Suppressor macrophage (primary cell): ENCODE measurements at regions not wholly inside any gene's neighbourhood (a gene's known extent, or its start where the extent isn't known, plus 50 kb on each side); places are given as distances from the start of the nearest gene placed in this dataset.

ENCODE experiments used
- DNase-seq, 4 experiments: peaks; one replicate each; pipeline ENCODE4 v3.0.0-alpha.2; 2020 to 2022

DNA sequence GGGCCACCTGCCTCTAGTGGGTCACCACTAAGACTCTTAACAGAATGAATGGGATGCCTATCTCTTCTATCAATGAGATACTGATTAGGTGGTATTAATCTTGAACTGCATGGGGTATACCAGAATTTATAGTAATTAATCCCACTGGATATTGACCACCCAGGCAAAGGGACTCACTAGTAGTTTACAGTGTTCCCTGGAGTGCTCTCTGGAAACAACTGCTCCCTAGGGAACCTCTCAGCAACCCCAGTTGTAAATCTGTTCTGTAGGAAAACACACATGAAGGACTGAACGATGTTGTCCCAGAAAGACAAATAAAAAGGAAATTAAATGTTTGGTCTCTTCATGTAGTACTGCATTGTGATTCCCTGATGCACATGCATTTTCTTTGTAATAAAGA lies 430.5 kb downstream of the HLX start:
- no peak for DNase-seq

- no peak for DNase-seq
Measured at GRCh38 chr1:221310180-221310579, 430.9 kb downstream of the HLX start.

DNA sequence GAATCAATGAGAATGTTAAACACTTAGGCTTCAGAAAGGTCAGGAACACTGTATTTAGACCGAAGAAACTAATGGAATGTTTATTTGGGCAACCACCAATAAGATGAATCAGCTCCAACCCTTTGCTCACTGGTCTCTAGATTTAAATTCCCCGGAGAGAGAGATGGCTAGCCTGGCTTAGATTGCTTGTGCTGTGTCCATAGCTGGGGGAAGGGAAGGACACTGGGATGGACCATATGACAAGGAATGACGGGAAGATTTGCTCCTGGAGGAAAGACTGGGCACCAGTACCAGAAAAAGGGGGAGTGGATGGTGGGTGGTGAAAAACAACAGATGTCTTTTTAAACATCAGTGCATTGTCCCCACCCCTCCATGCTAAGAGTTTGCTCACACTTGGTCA lies 426.6 kb downstream of the DUSP10 start:
- no peak for DNase-seq

DNA sequence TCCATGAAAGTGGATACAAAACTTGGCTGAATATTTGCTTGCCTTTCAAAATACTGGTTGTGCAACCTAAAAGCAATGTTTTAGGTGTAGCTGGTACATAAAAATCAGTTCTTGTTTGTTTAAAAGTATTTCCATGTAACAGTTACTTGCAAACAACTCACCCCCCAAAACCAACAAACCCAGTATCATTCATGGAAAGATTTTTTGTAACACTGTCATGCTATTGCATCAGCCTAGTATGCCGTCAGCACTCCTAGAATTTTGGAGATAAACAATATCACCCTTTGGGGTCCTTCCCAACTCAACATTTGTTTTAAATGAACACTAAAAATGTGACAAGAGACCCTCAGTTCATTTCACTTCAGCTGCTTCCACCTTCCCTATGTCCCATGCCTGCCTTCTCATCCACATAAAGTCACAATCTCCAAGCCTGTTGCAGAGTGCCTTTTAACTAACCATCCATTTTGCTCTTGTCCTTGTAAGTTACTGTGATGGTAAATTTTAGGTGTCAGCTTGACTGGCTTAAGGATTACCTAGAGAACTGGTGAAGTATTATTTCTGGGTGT lies 425.3 kb downstream of the DUSP10 start:
- no peak for DNase-seq

- no peak for DNase-seq
Measured at GRCh38 chr1:221317537-221317936, 424.4 kb downstream of the DUSP10 start.

GRCh38 chr1:221327954-221328353 lies 413.9 kb downstream of the DUSP10 start:
- no peak for DNase-seq

DNA sequence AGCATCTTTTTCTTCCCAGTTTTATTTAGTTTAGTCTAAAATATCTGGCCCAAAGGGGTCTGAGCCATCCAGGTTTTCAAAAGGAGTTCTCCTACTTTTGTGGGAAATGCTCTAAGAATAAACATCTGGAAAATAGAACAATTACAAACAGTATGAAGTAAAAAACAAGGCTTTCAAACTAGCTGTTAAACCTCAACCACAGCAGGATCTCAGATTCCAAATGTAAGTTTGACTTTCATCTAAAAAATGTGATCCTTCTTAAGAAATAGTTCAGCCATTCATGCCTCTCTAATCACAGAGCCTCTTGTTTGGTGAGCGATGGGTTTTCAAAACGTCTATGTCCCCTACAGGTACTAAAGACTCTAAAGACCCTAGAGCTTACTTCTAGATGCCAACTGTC lies 413.5 kb downstream of the DUSP10 start:
- DNase-seq: no peak

GRCh38 chr1:221331273-221332183 lies 410.4 kb downstream of the DUSP10 start:
- DNase-seq: no peak

- DNase-seq: peak; percentile 20 to 62 (median 36)
Measured at GRCh38 chr1:221334062-221334461, 407.8 kb downstream of the DUSP10 start.

DNA sequence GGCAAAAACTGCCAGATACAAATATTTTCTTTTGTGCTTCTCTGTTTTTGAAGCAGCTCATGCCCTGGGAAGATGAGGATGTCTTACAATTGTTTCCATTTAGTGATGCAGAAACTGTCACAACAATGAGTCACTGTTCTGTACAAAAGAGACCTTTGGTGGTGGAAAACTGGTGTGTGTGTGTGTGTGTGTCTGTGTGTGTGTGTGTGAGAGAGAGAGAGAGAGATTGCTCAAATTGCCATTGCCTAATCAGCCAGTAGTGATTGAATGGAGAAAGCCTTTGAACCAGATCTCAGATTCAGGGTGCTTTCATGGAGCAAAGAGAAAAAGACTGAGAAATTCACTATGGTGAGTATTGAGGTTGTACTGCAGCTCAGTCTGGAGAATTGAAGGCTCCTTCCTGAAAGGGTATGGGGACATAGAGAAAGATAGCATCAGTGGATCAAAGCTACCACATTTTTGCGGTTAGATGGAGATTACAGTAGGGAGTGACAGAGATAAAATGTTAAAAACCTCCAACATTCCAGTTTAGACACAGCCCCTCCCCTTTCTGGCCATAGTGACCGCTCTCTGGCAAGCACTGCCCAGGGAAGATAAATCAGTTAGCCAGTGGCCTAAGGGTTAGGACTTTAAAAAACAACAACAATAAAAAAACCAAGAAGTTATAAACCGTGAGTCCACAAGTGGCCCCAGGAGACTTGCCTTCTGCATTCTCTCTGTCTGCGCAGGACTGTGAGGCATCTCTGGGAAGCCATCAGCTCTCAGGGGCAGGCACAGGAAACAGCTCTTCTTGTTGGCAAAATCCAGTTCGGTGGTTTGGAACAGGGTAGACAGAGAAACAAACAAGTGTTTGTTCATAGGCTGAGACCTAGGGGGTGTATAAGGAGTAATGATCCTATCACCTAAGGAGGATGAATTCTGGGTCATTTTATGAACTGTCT lies 406.5 kb downstream of the DUSP10 start:
- DNase-seq: peak; percentile 6 to 40 (median 13)

DNA sequence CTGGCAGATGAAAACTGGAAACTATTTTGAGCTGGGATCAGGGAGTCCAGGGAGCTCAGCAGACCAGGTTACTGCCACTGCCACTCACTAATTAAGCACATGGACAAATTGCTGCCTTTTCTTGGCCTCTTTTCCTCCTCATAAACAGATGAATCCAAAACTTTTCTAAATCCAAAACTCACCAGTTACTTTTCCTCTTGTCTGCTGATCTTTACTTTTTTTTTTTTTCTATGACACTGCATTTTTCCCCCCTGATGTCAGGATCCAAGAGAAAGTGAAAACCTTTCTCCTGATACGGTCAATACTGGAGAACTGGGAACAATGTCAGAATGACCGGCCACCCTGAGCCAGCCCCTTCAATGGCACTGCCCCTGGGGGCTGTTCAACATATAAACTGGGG lies 405.8 kb downstream of the DUSP10 start:
- no peak for DNase-seq

DNA sequence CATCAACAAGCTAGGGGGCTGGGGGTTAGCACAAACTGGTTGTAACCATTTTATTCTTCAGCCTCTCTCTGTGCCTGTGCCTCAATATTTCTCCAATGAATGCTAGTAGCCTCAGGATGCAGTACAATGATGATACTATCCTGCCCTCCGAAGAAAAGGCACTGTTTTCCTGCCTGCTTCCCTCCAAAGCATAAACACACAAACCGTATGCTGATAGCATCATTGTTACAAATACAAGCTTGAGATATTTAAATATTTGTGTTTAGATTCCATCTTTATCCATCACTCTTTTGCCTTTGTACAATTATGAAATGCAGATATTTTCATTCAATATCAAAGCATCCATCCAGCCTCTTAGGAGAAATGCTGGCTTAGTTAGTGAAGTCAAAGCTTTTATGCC lies 404.8 kb downstream of the DUSP10 start:
- DNase-seq: no peak

DNA sequence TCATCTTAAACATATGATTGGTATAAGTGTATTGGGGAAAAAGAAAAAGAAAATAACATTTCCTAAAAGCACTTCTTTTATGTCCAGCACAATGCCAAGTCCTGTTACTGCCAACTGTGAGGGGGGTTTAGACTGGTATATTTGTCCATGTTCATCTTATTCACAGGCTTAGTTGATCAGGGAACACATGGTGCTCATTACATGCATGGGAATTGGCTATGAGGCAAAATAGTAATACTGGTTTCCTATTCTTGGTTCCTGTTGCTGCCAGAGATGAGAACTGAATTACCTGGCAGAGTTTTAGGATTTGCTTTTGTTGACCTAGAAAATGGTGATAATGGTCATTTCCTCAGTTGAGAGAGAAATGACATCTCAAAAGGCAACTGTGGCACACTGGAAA lies 398.8 kb downstream of the DUSP10 start:
- no peak for DNase-seq

DNA sequence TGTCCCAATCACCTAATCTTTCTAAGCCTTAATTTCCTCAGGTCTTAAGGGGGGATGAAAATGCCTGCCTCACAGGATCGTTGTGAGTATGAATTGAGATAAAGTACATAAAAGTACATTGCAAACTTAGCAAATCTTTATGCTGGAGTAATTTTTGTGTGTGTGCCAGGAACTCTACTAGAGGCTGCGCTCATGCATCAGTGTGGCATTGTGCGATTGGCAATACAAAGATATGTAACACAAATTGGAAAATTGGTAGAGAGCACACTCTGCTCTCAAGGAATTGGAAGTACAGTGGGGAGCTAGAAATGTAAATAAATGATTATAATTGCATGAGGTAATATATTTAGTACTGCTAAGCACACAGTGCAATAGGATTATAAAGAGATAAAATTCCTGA lies 398.3 kb downstream of the DUSP10 start:
- DNase-seq: no peak

- DNase-seq: no peak
Measured at GRCh38 chr1:221344693-221345092, 397.2 kb downstream of the DUSP10 start.

DNA sequence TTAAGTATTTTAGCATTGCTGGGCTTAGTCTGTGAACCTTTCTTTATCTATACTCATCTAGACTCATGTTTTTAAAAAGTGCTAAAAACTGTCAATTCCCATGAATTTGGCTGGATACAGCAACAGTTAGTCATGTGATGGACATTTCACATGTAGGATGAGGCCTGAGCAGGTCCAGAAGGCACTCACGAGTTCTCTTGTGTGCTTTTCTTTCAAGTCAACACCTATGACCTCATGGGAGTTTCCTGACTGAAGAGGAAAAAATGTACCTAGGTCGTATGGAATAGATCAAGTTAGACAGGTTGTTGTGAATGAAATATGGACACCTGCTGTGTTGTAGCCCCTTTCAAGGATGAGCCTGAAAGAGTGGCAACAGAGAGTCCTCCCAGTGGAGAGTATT lies 394.2 kb downstream of the DUSP10 start:
- no peak for DNase-seq

DNA sequence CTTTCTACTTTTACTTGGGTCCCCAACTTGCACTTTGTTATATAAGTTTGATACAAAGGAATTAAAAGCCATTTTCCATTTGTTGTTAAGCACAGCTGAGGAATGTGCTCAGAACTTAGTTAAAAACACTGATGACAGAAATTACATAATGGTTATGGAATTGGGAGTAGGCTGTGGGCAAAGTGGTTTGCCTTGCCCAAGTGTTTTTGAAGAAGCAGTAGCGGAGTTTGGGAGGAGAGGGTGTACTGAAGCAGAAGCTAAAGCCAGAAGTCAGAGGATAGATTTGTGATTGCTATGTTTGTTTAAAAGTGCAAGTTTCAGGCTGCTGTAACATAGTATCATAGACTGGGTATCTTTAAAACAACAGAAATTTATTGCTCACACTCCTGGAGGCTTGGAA lies 391.8 kb downstream of the DUSP10 start:
- DNase-seq: no peak

DNA sequence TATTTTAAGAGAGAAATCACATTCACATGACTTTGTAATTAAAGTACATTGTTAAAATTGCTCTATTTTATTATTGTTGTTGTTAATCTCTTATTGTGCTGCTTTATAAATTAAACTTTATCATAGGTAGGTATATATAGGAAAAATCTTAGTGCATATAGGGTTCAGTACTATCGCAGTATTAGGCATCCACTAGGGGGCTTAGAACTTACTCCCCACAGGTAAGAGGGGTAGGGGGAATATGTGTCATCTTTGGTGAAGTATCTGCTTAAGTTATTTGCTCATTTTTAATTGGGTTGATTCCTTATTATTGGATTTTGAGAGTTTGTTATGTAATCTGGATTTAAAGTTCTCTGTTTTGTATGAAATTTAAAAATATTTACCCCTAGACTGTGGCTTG lies 385.2 kb downstream of the DUSP10 start:
- no peak for DNase-seq

GRCh38 chr1:221363039-221363438 lies 378.9 kb downstream of the DUSP10 start:
- peak in 2 of 4 experiments; percentile 35 to 63 for DNase-seq

DNA sequence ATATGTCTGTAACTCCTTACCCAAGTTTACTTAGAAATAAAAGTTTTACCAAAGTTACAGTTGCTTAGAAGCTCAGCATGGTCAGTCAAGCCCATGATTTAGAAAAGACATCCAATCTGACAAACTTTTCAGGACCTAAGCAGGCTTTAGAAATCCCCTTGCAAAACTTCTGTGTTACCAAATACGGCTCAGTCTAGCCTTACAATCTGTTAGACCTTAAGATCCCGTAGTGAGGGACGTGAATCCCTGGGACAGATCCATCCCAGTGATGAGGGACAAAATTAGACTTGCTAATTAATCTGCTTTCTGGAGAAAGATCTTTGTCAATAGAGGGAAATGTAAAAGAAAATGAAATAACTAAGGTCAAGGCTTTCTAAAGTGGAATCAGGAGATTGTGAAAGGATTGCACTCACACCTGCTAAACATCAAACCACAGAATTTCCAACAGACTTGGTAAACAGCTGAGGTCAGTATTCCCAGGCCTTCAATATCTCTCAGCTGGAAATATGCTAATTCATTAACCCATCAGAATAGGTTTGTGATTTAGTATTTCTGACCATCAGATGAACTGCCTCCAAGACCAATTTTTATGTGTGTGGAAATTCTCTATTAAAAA lies 375.3 kb downstream of the DUSP10 start:
- DNase-seq: no peak

DNA sequence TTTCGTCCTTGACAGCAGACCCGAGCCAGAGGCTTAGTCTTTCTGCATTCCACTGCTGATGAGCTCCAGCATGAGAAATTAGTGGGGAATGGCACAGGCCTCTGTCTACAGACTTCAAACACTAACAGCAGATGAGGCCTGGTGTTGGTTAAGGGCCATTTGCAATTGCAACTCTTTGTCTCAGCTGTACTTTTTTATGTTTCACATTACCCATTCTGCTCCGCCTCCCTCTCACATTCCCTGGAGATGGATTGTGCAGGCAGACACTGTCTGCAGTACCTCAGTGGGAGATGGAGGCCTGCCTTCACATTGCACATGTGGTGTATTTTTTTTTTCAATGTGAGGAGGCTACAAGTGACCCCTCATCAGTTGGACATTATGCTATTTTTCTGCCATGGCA lies 370.2 kb downstream of the DUSP10 start:
- DNase-seq: no peak

GRCh38 chr1:221373795-221374194 lies 368.1 kb downstream of the DUSP10 start:
- DNase-seq: no peak

GRCh38 chr1:221376286-221376685 lies 365.6 kb downstream of the DUSP10 start:
- DNase-seq: no peak
